ENCODE measurements at regions not wholly inside any gene's neighbourhood (a gene's known extent, or its start where the extent isn't known, plus 50 kb on each side); places are given as distances from the start of the nearest gene placed in this dataset.
"Not testable (repeated sequence)": the region's sequence is repeated elsewhere in the genome, so short reads cannot be mapped to it uniquely, and the experiment has no call there.

GRCh38 chr10:80952436-80952835, 414.7 kb downstream of the SH2D4B start:
- DNase-seq: no peak

GRCh38 chr10:80957161-80957560, 419.5 kb downstream of the SH2D4B start:
- no peak for DNase-seq

DNA sequence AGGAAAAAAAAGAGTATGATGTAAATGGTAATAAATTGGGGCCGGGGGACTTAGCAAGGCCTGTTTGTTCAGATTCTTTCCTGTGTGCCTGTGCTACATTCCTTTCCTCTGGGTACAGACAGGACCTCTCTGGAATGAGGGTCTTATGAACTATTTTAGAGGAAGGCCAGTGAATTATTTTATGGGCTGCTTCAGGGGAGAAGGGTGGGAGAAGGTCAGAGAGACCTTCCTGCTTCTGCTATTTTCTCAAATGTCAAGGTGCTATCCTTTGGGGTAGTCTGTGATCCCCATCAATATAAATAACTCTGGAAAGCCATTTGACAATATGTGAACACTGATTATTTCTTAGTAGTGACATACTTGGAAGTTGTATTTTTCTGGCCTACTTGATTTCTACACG, 426.5 kb downstream of the SH2D4B start:
- DNase-seq: no peak

DNA sequence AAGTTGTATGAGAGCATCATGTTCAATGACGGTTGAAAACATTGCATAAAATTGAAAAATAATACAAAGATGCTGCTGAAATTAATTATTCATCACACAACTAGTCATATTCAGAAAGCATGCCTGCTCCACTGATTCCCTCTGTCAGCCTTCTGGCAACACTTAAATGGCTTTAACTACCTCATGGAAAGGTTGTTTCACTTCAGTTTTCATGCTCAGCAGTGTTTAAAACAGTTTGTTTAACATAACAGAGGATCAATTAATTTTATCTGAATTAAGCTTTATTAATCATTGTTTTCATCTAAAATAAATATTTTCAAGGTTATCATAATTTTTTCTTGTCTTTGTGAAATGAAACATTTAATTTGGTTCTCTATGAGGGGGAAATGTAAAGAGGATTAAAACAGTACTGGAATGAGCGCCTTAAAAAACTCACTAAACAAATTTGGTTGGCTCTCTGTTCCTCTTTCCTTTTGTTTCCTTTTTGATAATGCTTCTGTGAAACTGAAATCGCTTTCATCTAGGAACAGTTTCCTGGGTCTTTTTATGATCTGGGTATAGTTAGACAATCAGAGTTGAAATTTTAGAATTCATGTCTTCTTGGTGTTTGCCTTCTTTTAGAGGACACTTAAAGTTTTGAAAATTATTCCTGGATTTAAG, 427.4 kb downstream of the SH2D4B start:
- DNase-seq: no peak

DNA sequence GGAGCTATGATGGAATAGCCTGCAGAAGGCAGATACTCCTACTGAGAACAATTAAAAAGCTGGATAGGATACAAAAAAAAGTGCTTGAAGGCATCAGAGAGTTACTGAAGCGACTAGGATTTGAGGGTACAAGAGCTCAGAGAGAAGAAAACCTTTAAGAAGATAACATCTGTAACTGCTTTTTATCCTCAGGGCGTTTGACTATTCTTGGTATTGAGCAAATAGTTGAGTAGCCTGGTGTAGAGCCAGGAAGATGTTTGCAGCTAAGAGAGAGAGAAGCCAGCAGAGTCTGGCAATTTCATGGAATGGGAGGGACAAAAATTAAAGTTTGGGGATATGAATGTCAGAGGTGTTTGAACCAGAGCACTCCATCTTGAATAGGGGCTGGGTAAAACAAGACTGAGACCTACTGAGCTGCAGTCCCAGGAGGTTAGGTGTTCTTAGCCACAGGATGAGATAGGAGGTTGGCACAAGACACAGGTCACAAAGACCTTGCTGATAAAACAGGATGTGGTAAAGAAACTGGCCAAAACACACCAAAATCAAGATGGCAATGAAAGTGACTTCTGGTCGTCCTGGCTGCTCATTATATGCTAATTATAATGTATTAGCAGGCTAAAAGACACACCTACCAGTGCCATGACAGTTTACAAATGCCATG, 428.8 kb downstream of the SH2D4B start:
- no peak for DNase-seq

- DNase-seq: not testable (repeated sequence)
These were observed 429.7 kb downstream of the SH2D4B start for GRCh38 chr10:80967357-80967756.

GRCh38 chr10:80968903-80969302, 431.2 kb downstream of the SH2D4B start:
- no peak for DNase-seq

DNA sequence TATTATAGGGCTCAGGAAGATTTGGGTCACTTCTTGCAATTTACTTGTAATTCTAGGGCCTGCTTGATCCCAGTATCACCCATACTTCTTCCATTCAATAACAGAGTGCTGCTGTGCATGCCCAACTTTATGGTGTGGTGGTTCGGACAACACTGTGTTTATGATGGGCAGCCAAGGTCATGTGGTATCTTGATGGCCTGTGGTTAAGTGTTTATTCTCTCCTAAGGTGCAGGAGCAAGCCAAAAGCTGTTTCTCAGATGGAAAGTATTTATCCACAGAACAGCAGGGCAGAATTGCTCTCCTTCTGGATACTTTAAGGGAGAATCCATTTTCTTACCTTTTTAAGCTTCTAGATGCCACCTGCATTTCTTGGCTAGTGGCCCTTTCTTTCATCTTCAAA, 433.8 kb downstream of the SH2D4B start:
- no peak for DNase-seq

GRCh38 chr10:80976658-80977057, 439.0 kb downstream of the SH2D4B start:
- peak; percentile 1 for DNase-seq

- no peak for DNase-seq
These were observed 447.4 kb downstream of the SH2D4B start for GRCh38 chr10:80985102-80985501.

- no peak for DNase-seq
These were observed 448.9 kb downstream of the SH2D4B start for GRCh38 chr10:80986596-80986995.

- DNase-seq: no peak
These were observed 451.1 kb downstream of the SH2D4B start for GRCh38 chr10:80988755-80989154.

DNA sequence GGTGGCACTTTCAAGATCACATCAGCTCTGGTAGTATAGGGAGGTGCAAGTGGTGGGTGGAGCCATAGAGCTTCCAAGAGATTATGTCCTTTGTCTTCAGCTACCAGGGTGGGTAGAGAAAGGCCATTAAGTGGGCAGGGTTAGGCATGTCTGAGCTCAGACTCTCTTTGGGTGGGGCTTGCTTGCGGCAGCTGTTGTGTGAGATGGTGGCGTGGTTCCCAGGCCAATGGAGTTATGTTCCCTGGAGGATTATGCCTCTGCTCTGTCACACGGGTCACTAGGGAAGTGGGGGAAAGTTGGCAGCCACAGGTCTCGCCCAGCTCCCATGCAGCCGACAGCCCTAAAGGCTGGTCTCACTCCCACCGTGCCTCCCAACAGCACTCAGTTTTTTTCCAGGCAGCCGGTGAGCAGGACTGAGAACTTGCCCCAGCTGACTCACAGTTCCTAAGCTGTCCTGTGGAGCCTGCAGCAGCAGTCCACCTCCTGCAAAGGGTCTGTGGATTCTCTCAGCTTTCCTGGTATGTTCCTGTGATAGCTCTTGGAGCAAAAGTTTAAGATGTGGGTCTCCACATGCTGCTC, 459.0 kb downstream of the SH2D4B start:
- no peak for DNase-seq

DNA sequence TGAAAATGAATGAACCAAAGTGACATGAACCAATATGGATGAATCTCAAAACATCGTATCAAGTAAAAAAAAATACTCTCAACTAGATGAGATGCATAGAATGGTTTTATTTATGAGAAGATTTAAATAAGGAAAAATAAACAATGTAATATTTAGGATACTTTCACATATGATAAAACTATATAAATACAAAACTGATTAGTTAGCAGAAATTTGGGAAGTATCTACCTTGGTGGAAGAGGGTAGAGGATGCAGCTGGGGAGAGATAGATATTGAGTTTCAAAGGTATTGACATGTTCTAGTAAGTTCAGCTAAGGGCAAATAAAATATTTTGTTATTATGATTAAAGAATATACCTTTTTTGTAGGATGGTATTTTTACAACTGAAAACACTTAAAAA, 463.1 kb downstream of the SH2D4B start:
- no peak for DNase-seq

DNA sequence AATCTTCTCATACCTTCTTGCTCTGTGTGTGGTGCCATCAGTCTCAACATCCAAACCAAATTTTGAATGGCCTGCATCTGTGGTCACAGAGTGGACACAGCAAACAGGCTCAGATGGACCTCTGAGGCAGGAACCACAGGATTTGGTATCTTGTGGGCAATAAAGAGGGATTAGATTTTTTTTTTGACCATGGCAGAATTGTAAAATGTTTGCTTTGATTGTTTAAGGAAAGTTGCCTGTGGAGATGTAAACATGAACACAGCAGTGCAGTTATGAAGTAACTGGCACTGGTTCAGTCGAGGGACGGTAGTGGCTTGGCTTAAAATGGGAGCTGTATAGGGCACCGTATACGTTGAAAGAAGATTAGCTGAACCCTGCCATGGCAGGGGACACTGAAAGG, 464.7 kb downstream of the SH2D4B start:
- no peak for DNase-seq

DNA sequence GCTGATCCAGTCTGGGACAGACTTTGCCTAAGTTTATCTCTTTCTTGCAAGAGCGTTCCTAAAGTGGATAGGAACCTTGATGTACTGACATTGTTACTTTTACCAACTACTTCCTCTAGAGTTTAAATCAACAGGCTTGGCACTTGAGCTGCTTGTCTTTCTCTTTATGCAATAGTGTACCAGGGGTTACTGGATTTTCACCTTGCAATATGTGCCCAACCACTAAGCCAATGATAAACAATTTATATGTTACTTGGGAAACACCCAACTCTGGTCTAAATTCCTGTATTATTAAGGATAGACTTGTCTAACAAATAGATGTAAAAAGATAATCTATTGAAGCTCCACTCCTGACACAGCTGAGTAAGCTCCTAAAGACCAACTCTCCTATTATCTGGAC, 470.2 kb downstream of the SH2D4B start:
- no peak for DNase-seq

DNA sequence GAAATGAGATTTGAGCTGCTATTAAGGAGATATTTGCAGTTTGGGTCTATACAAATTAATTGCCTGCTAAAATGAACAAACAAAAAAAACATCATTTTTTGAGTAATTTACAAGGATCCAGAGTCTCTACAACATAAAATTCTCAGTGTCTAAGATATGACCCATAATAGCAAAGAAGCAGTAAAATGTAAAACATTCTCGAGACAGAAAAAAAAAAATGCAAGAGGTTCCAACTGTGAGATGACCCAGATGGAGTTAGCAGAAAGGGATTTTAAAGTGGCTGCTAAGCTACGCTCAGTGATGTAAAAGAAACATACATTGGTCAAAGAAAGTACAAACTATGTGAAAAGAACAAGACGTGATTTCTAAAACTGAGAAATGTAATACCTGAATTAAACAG, 471.0 kb downstream of the SH2D4B start:
- no peak for DNase-seq

DNA sequence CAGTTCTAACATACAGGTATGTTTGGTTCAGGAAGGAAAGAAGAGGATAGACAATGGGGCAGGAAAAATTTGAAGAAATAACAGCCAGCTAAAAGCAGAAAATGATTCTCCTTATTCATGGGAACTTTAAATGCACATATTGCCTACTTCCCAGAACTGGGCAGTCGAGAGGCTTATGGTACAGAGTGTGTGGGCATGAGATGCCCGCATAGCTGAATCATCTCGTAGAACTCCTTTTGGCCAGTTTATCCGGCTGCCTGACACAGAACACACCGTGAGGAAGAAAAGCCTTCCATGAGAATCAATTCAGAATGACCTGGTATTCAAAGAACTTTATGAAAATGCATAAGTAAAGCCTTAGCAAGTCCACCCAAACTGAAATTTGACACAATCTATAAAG, 471.6 kb downstream of the SH2D4B start:
- no peak for DNase-seq

DNA sequence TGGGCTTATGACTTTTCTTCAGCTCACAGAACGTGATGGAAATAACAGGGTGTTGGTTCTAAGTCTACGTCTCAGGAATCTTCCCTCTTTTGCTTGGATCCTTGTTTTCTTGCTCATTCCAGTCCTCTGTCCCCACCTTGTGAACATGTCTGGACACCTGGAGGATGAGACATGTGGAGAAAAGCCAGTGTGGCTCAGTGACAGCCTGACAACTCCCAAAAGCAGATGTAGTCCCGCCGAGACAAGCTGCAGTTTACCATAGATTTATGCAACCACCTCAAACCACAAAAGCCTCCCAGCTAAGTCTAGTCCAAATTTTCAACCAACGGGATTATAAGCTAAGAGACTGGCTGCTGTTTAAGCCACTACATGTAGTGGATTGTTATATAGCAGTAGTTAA, 476.1 kb downstream of the SH2D4B start:
- no peak for DNase-seq

DNA sequence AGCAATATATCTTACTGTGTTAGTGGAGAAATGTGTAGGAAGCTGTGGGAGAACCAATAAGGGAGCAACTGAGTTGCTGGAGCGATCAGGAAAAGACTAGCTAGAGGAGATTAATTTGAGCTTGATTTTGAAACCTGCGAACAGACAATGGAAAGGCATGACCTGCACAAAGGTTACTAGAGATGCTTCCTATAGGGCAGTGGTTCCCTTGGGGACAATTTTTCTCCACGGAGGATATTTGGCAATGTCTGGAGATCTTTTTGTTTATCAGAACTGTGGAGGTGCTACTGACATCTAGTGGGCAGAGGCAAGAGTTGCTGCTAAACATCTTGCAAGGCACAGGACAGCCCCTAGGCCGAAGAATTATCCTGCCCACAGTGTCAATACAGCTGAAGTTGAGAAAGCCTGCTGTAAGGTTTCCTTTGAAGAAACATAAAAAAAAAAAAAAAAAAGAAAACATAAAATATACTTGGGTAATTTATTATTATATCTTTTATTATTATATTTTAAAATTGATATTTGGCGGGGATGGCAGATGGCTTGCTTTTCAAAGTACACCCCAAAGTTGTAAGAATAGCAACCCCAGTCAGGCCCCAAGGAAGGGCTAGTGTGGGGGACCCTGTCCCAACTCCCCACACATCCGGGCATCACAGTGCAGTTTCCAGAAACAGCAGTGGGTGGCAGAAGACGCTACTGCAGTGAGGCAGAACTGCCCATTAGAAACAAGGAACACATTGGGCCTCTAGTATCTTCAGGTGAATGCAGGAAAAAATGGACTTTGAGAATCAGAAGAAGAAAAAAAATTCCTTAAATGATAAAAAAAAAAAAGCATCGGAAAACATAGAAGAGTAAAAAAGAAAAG, 481.6 kb downstream of the SH2D4B start:
- DNase-seq: peak; percentile 48

DNA sequence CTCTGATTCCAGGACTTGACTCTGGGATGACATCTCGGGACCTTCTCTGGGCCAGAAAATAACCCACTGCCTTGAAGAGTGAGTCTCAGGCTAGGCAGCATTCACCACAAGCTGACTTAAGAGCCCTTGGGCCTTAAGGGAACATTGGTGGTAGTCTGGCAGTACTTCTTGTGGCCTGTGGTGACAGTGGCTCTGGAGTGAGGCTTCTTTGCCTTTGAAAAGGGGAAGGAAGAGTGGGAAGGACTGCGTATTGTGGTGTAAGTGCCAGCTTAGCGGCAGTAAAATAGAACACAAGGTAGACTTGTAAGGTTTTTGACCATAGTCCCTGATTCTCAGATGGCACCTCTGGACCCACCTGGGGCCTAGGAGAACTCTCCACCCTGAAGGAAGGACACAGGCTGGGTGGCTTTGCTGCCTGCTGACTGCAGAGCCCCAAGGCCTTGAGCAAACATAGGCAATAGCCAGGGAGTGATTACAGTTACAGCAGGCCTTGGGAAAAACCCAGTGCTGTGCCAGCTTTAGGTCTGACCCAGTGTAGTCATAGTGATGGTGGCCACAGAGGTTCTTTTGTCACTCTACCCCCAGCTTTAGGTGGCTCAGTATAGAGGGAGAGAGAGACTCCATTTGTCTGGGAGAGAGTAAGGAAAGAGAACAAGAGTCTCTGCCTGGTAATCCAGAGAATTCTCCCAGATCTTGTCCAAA, 483.9 kb downstream of the SH2D4B start:
- no peak for DNase-seq

GRCh38 chr10:81026591-81026990, 488.9 kb downstream of the SH2D4B start:
- peak; percentile 76 for DNase-seq

DNA sequence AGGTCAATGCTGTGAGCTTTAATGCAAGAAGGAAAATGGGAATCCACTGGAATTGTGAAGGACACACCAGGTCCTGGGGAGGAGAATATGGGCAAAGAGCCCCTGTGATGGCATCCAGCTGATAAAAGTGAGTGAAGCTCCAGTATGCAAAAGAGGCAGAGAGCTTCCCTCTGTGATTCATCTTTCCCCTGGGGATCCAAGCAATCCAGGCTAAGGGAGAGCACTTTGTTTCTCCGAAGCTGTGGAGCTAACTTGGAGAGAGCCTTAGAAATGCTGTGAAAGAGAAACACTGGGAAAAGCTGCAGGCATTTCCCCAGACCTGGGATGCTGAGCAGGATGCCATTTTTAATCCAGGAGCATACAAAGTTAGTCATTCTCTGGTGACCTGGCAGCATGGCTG, 489.5 kb downstream of the SH2D4B start:
- peak; percentile 70 for DNase-seq

Data from fibroblast of skin of abdomen (primary cell).